WTC11 (cell line): ENCODE measurements at regions not wholly inside any gene's neighbourhood (a gene's known extent, or its start where the extent isn't known, plus 50 kb on each side); places are given as distances from the start of the nearest gene placed in this dataset.

ENCODE experiments used
- ATAC-seq: fragments of 200-7000 bp; cut with Tn5 transposase; 2 replicates; pipeline ENCODE4 v1.10.0; 2021; ENCODE audit warnings: mild to moderate bottlenecking, moderate library complexity
- CTCF ChIA-PET: fragments of 300-600 bp; sonication (Branson Sonifier 250); formaldehyde crosslinking; loops from one replicate; lab custom pipeline; 2021; ENCODE audit warnings: antibody characterized with exemption; lab: Charles Lee
- POLR2A ChIA-PET: fragments of 350-600 bp; sonication (Branson Sonifier 250); formaldehyde crosslinking; loops from one replicate; lab custom pipeline; 2021; ENCODE audit warnings: antibody characterized with exemption; lab: Charles Lee
- DNase-seq: peaks from one replicate; pipeline ENCODE4 v3.0.0; 2021; ENCODE audit warnings: low spot score
- H3K27ac Mint-ChIP-seq: 2 replicates; pipeline ENCODE4 v1.8.0; 2021; ENCODE audit warnings: mixed read lengths
- H3K27me3 Mint-ChIP-seq: 2 replicates; pipeline ENCODE4 v1.8.0; 2021; ENCODE audit warnings: low read depth, mild to moderate bottlenecking, moderate library complexity, mixed read lengths
- H3K36me3 Mint-ChIP-seq: 2 replicates; pipeline ENCODE4 v1.8.0; 2021; ENCODE audit warnings: mixed read lengths
- H3K4me1 Mint-ChIP-seq: 2 replicates; pipeline ENCODE4 v1.8.0; 2022; ENCODE audit warnings: mixed read lengths
- H3K4me3 Mint-ChIP-seq: 2 replicates; pipeline ENCODE4 v1.8.0; 2021; ENCODE audit warnings: mild to moderate bottlenecking, moderate library complexity, mixed read lengths
- H3K9me3 Mint-ChIP-seq: 2 replicates; pipeline ENCODE4 v1.8.0; 2021; ENCODE audit warnings: mixed read lengths
- ATF2 ChIP-seq: sonication (generic); formaldehyde crosslinking; IDR thresholded peaks from 2 replicates; pipeline ENCODE4 v1.8.1; 2022; ENCODE audit warnings: low read depth, missing genetic modification reagents, borderline replicate concordance
- CREB1 ChIP-seq: sonication (generic); formaldehyde crosslinking; IDR thresholded peaks from 2 replicates; pipeline ENCODE4 v1.8.0; 2023; ENCODE audit warnings: mild to moderate bottlenecking, missing genetic modification reagents
- CTCF ChIP-seq: fragments of 200-600 bp; IDR thresholded peaks from 2 replicates; pipeline ENCODE4 v1.8.0; 2022; ENCODE audit warnings: antibody characterized with exemption
- E2F4 ChIP-seq: sonication (generic); formaldehyde crosslinking; IDR thresholded peaks from 2 replicates; pipeline ENCODE4 v1.8.1; 2022; ENCODE audit warnings: low read depth, mild to moderate bottlenecking, moderate library complexity, missing genetic modification reagents, borderline replicate concordance
- ELF4 ChIP-seq: sonication (generic); formaldehyde crosslinking; IDR thresholded peaks from 2 replicates; pipeline ENCODE4 v1.8.1; 2022; ENCODE audit warnings: low read depth, mild to moderate bottlenecking, moderate library complexity, missing genetic modification reagents
- ETV6 ChIP-seq: sonication (generic); formaldehyde crosslinking; IDR thresholded peaks from 2 replicates; pipeline ENCODE4 v1.8.1; 2022; ENCODE audit warnings: mild to moderate bottlenecking, missing genetic modification reagents
- FOXP1 ChIP-seq: sonication (generic); formaldehyde crosslinking; IDR thresholded peaks from 2 replicates; pipeline ENCODE4 v1.8.0; 2022; ENCODE audit warnings: missing genetic modification reagents, mild to moderate bottlenecking, moderate library complexity, borderline replicate concordance
- JAZF1 ChIP-seq: fragments of 250-450 bp; sonication (Bioruptor Pico); IDR thresholded peaks from 2 replicates; pipeline ENCODE4 v1.9.0; 2021; ENCODE audit warnings: moderate library complexity, mild to moderate bottlenecking, inconsistent platforms
- MLX ChIP-seq: sonication (generic); formaldehyde crosslinking; IDR thresholded peaks from 2 replicates; pipeline ENCODE4 v1.8.1; 2023; ENCODE audit warnings: mild to moderate bottlenecking, missing genetic modification reagents, moderate library complexity
- NFATC4 ChIP-seq: fragments of 250-450 bp; sonication (Bioruptor Pico); IDR thresholded peaks from 2 replicates; pipeline ENCODE4 v1.9.0; 2021; ENCODE audit warnings: mild to moderate bottlenecking
- NR1H2 ChIP-seq: sonication (generic); formaldehyde crosslinking; IDR thresholded peaks from 2 replicates; pipeline ENCODE4 v1.9.0; 2021; ENCODE audit warnings: mild to moderate bottlenecking, moderate library complexity, missing genetic modification reagents
- NR2C2 ChIP-seq: sonication (generic); formaldehyde crosslinking; IDR thresholded peaks from 2 replicates; pipeline ENCODE4 v1.8.0; 2022; ENCODE audit warnings: mild to moderate bottlenecking, missing genetic modification reagents
- SMAD4 ChIP-seq: sonication (generic); formaldehyde crosslinking; IDR thresholded peaks from 2 replicates; pipeline ENCODE4 v1.8.0; 2022; ENCODE audit warnings: mild to moderate bottlenecking, missing genetic modification reagents
- SOX15 ChIP-seq: fragments of 250-450 bp; sonication (Bioruptor Pico); IDR thresholded peaks from 2 replicates; pipeline ENCODE4 v1.9.0; 2021; ENCODE audit warnings: mild to moderate bottlenecking
- SP1 ChIP-seq: sonication (generic); formaldehyde crosslinking; conservative IDR thresholded peaks from 2 replicates; pipeline ENCODE4 v1.8.1; 2022; ENCODE audit warnings: missing genetic modification reagents
- TCF7 ChIP-seq: sonication (generic); formaldehyde crosslinking; IDR thresholded peaks from 2 replicates; pipeline ENCODE4 v1.8.0; 2022; ENCODE audit warnings: mild to moderate bottlenecking, low read depth, missing genetic modification reagents, moderate library complexity
- ZBTB43 ChIP-seq: sonication (generic); formaldehyde crosslinking; IDR thresholded peaks from 2 replicates; pipeline ENCODE4 v1.8.1; 2023; ENCODE audit warnings: mild to moderate bottlenecking, missing genetic modification reagents
- ZNF121 ChIP-seq: sonication (generic); formaldehyde crosslinking; IDR thresholded peaks from 2 replicates; pipeline ENCODE4 v1.8.0; 2023; ENCODE audit warnings: missing genetic modification reagents
- ZNF138 ChIP-seq: sonication (generic); formaldehyde crosslinking; conservative IDR thresholded peaks from 2 replicates; pipeline ENCODE4 v1.8.1; 2022; ENCODE audit warnings: mild to moderate bottlenecking, moderate library complexity, missing genetic modification reagents
- ZNF317 ChIP-seq: sonication (generic); formaldehyde crosslinking; IDR thresholded peaks from 2 replicates; pipeline ENCODE4 v1.8.1; 2023; ENCODE audit warnings: low read depth, mild to moderate bottlenecking, moderate library complexity, missing genetic modification reagents, borderline replicate concordance
- ZNF416 ChIP-seq: fragments of 250-450 bp; sonication (Bioruptor Pico); IDR thresholded peaks from 2 replicates; pipeline ENCODE4 v1.9.0; 2021; ENCODE audit warnings: mild to moderate bottlenecking, inconsistent platforms
- ZNF423 ChIP-seq: fragments of 250-450 bp; sonication (Bioruptor Pico); IDR thresholded peaks from 2 replicates; pipeline ENCODE4 v2.1.2; 2022; ENCODE audit warnings: mild to moderate bottlenecking, moderate library complexity
- ZNF425 ChIP-seq: fragments of 250-450 bp; sonication (Bioruptor Pico); conservative IDR thresholded peaks from 2 replicates; pipeline ENCODE4 v1.9.0; 2021; ENCODE audit warnings: mild to moderate bottlenecking
- ZSCAN18 ChIP-seq: fragments of 250-450 bp; sonication (Bioruptor Pico); IDR thresholded peaks from 2 replicates; pipeline ENCODE4 v2.1.2; 2022; ENCODE audit warnings: mild to moderate bottlenecking, moderate library complexity

- TF ChIP-seq ATF2 (no peak), ZBTB43 (CRISPR knock-in tag) (no peak), SMAD4 (CRISPR knock-in tag) (no peak), TCF7 (CRISPR knock-in tag) (no peak), MLX (no peak), ZNF416 (CRISPR knock-in tag) (no peak)
Observed at GRCh38 chr13:68174893-68175292, 944.8 kb upstream of the PCDH9 start (continued).

GRCh38 chr13:68173111-68173510 lies 943.0 kb upstream of the PCDH9 start:
- no peak for TF ChIP-seq FOXP1 (CRISPR knock-in tag)
- no peak for TF ChIP-seq CTCF
- TF ChIP-seq NR1H2 (CRISPR knock-in tag): no peak
- no peak for TF ChIP-seq ZNF138 (CRISPR knock-in tag)
- no peak for TF ChIP-seq ZSCAN18 (CRISPR knock-in tag)
- TF ChIP-seq ZNF423 (CRISPR knock-in tag): no peak
- TF ChIP-seq CREB1 (CRISPR knock-in tag): no peak
- no peak for TF ChIP-seq ZNF121 (CRISPR knock-in tag)
- no peak for TF ChIP-seq NR2C2 (CRISPR knock-in tag)
- TF ChIP-seq JAZF1 (CRISPR knock-in tag): no peak
- no peak for TF ChIP-seq ELF4 (CRISPR knock-in tag)
- TF ChIP-seq NFATC4: no peak
- no peak for TF ChIP-seq SP1 (CRISPR knock-in tag)
- TF ChIP-seq ZNF425 (CRISPR knock-in tag): no peak
- no peak for TF ChIP-seq SOX15 (CRISPR knock-in tag)
- no peak for TF ChIP-seq TCF7 (CRISPR knock-in tag)
- no peak for TF ChIP-seq ZNF317 (CRISPR knock-in tag)
- TF ChIP-seq ETV6 (CRISPR knock-in tag): no peak
- TF ChIP-seq E2F4 (CRISPR knock-in tag): no peak
- Mint-ChIP-seq H3K27ac (no peak overlapping the region), H3K9me3 (peaks cover 20% of the 10 kb centered on the region), H3K36me3 (peaks cover 7% of the 10 kb centered on the region; the same call in 1 of the 2 replicates), H3K4me3 (no peak overlapping the region), H3K4me1 (no peaks in the 10 kb centered on the region), H3K27me3 (no peaks in the 10 kb centered on the region)
- ChIA-PET POLR2A (no interaction called here), CTCF (no interaction called here)
- DNase-seq (no peak), ATAC-seq (no peak)
